MM.1S (cell line): ENCODE measurements at regions not wholly inside any gene's neighbourhood (a gene's known extent, or its start where the extent isn't known, plus 50 kb on each side); places are given as distances from the start of the nearest gene placed in this dataset.

Source experiments
- DNase-seq: peaks from one replicate; pipeline ENCODE4 v3.0.0-alpha.2; 2015
- H2AFZ ChIP-seq: fragments of 300-600 bp; sonication (generic); 2 replicates; pipeline ENCODE4 v1.6.0; 2016; ENCODE audit warnings: antibody characterized with exemption, low read length
- H3F3A ChIP-seq: fragments of 300-600 bp; sonication (generic); 2 replicates; pipeline ENCODE4 v1.6.1; 2016; ENCODE audit warnings: mild to moderate bottlenecking, antibody characterized with exemption, low read length, moderate library complexity, mixed read lengths; ENCODE audit not compliant: insufficient read depth
- H3K27ac ChIP-seq: fragments of 300-600 bp; sonication (generic); 2 replicates; pipeline ENCODE4 v1.5.1; 2016; ENCODE audit warnings: mild to moderate bottlenecking, low read length
- H3K27me3 ChIP-seq: fragments of 300-600 bp; sonication (generic); replicated peaks from 2 replicates; pipeline ENCODE4 v1.6.0; 2016; ENCODE audit warnings: low read length; ENCODE audit not compliant: insufficient read depth
- H3K36me3 ChIP-seq: fragments of 300-600 bp; sonication (generic); replicated peaks from 2 replicates; pipeline ENCODE4 v1.6.1; 2016; ENCODE audit warnings: mild to moderate bottlenecking, low read length, mixed read lengths; ENCODE audit not compliant: insufficient read depth
- H3K4me1 ChIP-seq: fragments of 300-600 bp; sonication (generic); 2 replicates; pipeline ENCODE4 v1.6.1; 2016; ENCODE audit warnings: low read length, mixed read lengths
- H3K4me2 ChIP-seq: fragments of 300-600 bp; sonication (generic); 2 replicates; pipeline ENCODE4 v1.6.0; 2016; ENCODE audit warnings: low read depth, low read length
- H3K4me3 ChIP-seq: fragments of 300-600 bp; sonication (generic); 2 replicates; pipeline ENCODE4 v1.5.1; 2016; ENCODE audit warnings: low read length, mixed read lengths
- H3K79me2 ChIP-seq: fragments of 300-600 bp; sonication (generic); 2 replicates; pipeline ENCODE4 v1.6.1; 2016; ENCODE audit warnings: mixed run types, low read length, mixed read lengths
- H3K9ac ChIP-seq: fragments of 300-600 bp; sonication (generic); 2 replicates; pipeline ENCODE4 v1.6.1; 2016; ENCODE audit warnings: low read length, mixed read lengths
- H3K9me2 ChIP-seq: fragments of 300-600 bp; sonication (generic); replicated peaks from 2 replicates; pipeline ENCODE4 v1.6.1; 2016; ENCODE audit warnings: mild to moderate bottlenecking, low read length, mixed read lengths; ENCODE audit not compliant: insufficient read depth
- H3K9me3 ChIP-seq: fragments of 300-600 bp; sonication (generic); replicated peaks from 2 replicates; pipeline ENCODE4 v1.6.1; 2016; ENCODE audit warnings: mild to moderate bottlenecking, low read length, mixed read lengths; ENCODE audit not compliant: insufficient read depth
- H4K20me1 ChIP-seq: fragments of 300-600 bp; sonication (generic); 2 replicates; pipeline ENCODE4 v1.6.1; 2016; ENCODE audit warnings: mild to moderate bottlenecking, low read length, moderate library complexity, mixed read lengths; ENCODE audit not compliant: insufficient read depth
- EZH2 ChIP-seq: fragments of 300-600 bp; sonication (generic); optimal IDR thresholded peaks from 2 replicates; pipeline ENCODE3; 2017; ENCODE audit warnings: low read depth, mild to moderate bottlenecking, antibody characterized with exemption, low read length, mixed read lengths
- EZH2phosphoT487 ChIP-seq: fragments of 300-600 bp; sonication (generic); IDR thresholded peaks from 2 replicates; pipeline ENCODE4 v1.6.1; 2018; ENCODE audit warnings: antibody characterized with exemption, low read length
- TF ChIP-seq, protein P1 (sequence below): fragments of 300-600 bp; sonication (generic); IDR thresholded peaks from 2 replicates; pipeline ENCODE4 v1.5.1; 2016; ENCODE audit warnings: antibody characterized with exemption, low read length, mixed read lengths

DNA sequence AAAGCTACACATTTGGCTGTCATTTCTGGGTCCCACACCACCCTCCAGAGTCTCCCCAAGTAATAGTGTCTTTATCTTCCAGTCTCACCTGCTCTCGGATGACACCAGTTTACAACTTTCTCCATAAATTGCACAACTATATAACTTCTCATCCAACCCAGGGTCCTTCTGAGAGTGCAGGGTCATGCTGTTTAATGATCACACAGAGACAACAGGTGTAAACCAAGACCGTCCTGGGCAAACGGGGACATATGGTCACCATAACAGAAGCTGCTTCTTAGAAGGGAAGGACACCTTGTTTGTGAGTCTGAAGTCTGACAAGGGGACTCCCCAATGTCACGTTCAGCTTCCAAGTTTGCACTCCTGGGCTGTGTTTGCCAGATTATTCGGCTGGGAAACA is 74.3 kb downstream of the MAP1LC3B2 start:
- Histone ChIP-seq H3K9ac (no peak overlapping the region), H3K36me3 (no peaks in the 10 kb centered on the region), H3F3A (no peaks in the 10 kb centered on the region), H3K4me1 (no peaks in the 10 kb centered on the region), H4K20me1 (no peaks in the 10 kb centered on the region), H3K4me3 (no peak overlapping the region), H3K9me3 (no peaks in the 10 kb centered on the region), H3K27me3 (no peaks in the 10 kb centered on the region), H3K27ac (no peak overlapping the region), H3K4me2 (no peak overlapping the region), H3K79me2 (no peaks in the 10 kb centered on the region), H3K9me2 (no peaks in the 10 kb centered on the region), H2AFZ (no peak overlapping the region)
- no peak for DNase-seq
- no peak for TF ChIP-seq EZH2phosphoT487
- TF ChIP-seq, protein P1, sequence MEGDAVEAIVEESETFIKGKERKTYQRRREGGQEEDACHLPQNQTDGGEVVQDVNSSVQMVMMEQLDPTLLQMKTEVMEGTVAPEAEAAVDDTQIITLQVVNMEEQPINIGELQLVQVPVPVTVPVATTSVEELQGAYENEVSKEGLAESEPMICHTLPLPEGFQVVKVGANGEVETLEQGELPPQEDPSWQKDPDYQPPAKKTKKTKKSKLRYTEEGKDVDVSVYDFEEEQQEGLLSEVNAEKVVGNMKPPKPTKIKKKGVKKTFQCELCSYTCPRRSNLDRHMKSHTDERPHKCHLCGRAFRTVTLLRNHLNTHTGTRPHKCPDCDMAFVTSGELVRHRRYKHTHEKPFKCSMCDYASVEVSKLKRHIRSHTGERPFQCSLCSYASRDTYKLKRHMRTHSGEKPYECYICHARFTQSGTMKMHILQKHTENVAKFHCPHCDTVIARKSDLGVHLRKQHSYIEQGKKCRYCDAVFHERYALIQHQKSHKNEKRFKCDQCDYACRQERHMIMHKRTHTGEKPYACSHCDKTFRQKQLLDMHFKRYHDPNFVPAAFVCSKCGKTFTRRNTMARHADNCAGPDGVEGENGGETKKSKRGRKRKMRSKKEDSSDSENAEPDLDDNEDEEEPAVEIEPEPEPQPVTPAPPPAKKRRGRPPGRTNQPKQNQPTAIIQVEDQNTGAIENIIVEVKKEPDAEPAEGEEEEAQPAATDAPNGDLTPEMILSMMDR: no peak
- no peak for TF ChIP-seq EZH2

DNA sequence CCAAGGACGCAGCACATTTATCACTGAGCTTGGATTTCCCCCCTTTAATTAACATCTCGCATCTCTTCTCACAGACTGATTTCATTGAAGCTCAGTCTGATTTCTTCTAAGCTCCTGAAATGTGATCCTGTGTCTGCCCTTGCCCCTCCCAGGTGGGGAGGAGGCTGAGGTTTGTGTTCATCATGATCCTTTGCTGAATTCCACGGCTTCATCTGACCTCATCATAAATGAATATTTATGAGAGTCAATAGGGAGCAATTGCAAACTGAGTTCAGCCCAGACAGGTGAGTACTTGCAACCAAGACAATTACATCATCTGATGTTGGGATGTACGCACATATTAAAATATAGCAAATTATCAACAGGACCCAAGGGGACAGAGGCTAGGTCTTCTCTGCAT is 72.4 kb downstream of the MAP1LC3B2 start:
- H3K4me2 ChIP-seq: no peak overlapping the region
- no peak for DNase-seq
- no peaks in the 10 kb centered on the region for H4K20me1 ChIP-seq
- H3K79me2 ChIP-seq: no peaks in the 10 kb centered on the region
- H3K4me3 ChIP-seq: no peak overlapping the region
- no peaks in the 10 kb centered on the region for H3K9me3 ChIP-seq
- H3K27me3 ChIP-seq: no peaks in the 10 kb centered on the region
- no peaks in the 10 kb centered on the region for H3K4me1 ChIP-seq
- no peaks in the 10 kb centered on the region for H3F3A ChIP-seq
- no peak overlapping the region for H3K9ac ChIP-seq
- no peaks in the 10 kb centered on the region for H3K9me2 ChIP-seq
- no peak overlapping the region for H3K27ac ChIP-seq
- H2AFZ ChIP-seq: no peak overlapping the region
- no peaks in the 10 kb centered on the region for H3K36me3 ChIP-seq
- TF ChIP-seq EZH2 (no peak), EZH2phosphoT487 (no peak)
- TF ChIP-seq, protein P1: no peak

DNA sequence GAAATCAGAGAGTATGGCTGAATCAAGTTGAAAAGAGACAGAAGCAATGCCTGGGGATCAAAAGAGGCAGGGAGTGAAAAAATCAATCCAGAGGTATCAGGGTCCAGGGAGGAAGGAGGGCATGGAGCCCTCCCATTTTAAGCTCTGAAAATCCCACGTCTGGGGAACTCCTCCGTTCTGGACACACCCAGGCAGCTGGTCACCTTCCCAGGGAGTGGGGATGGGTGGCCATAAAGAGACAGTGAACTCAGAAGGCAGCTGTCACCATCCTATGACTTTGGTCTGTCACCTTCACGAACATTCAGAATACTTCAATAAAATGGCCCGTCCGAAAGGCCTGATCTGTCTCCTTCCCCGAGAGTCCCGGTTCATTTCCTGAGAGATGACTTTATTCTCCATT is 71.6 kb downstream of the MAP1LC3B2 start:
- H3K79me2 ChIP-seq: no peaks in the 10 kb centered on the region
- no peaks in the 10 kb centered on the region for H4K20me1 ChIP-seq
- no peaks in the 10 kb centered on the region for H3K4me1 ChIP-seq
- no peak for TF ChIP-seq EZH2phosphoT487
- DNase-seq: no peak
- no peaks in the 10 kb centered on the region for H3F3A ChIP-seq
- H3K4me3 ChIP-seq: no peak overlapping the region
- H3K36me3 ChIP-seq: no peaks in the 10 kb centered on the region
- H3K9me2 ChIP-seq: no peaks in the 10 kb centered on the region
- H3K27me3 ChIP-seq: no peaks in the 10 kb centered on the region
- H3K9ac ChIP-seq: no peak overlapping the region
- H3K27ac ChIP-seq: no peak overlapping the region
- no peaks in the 10 kb centered on the region for H3K9me3 ChIP-seq
- H2AFZ ChIP-seq: no peak overlapping the region
- H3K4me2 ChIP-seq: no peak overlapping the region

DNA sequence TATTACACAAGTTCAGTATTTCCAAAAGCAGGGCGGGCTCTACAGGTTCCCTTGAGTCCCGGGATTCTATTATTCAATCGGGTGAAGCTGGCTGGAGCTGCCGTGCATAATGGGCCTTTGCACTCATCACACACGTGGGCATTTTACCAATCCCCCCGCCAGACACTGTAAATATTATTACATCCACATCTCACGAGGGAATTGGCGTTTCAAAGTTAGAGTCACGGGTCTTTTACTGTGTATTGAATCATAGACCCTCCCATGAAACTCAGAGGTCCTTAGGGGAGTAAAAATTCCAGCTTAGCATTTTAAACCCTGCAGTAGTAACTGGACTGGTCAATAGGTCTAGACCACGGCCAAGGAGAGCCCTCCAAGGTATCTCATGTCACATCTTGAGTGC is 70.3 kb downstream of the MAP1LC3B2 start:
- Histone ChIP-seq H3K9ac (no peak overlapping the region), H4K20me1 (no peaks in the 10 kb centered on the region), H3K4me1 (no peaks in the 10 kb centered on the region), H3K27me3 (no peaks in the 10 kb centered on the region), H3K4me3 (no peak overlapping the region), H3K9me3 (no peaks in the 10 kb centered on the region), H3K36me3 (no peaks in the 10 kb centered on the region), H3K9me2 (no peaks in the 10 kb centered on the region), H3K4me2 (no peak overlapping the region), H3K79me2 (no peaks in the 10 kb centered on the region), H2AFZ (no peak overlapping the region), H3F3A (no peaks in the 10 kb centered on the region), H3K27ac (no peak overlapping the region)
- TF ChIP-seq, protein P1: no peak
- TF ChIP-seq EZH2: no peak
- TF ChIP-seq EZH2phosphoT487: no peak
- no peak for DNase-seq
